GM19351 (cell line): ENCODE measurements at regions not wholly inside any gene's neighbourhood (a gene's known extent, or its start where the extent isn't known, plus 50 kb on each side); places are given as distances from the start of the nearest gene placed in this dataset.
A peak's percentile ranks its signal among the peaks of the same experiment; 100 is the strongest.
"Not testable (repeated sequence)": the region's sequence is repeated elsewhere in the genome, so short reads cannot be mapped to it uniquely, and the experiment has no call there.

Source experiments
- ATAC-seq: cut with Tn5 transposase; IDR thresholded peaks from one replicate; pipeline ENCODE4 v1.9.1; 2021; ENCODE audit warnings: mild to moderate bottlenecking, moderate library complexity; ENCODE audit not compliant: unreplicated experiment

GRCh38 chr5:116953251-116953930 is 378.8 kb upstream of the SEMA6A start:
- ATAC-seq, result no peak

DNA sequence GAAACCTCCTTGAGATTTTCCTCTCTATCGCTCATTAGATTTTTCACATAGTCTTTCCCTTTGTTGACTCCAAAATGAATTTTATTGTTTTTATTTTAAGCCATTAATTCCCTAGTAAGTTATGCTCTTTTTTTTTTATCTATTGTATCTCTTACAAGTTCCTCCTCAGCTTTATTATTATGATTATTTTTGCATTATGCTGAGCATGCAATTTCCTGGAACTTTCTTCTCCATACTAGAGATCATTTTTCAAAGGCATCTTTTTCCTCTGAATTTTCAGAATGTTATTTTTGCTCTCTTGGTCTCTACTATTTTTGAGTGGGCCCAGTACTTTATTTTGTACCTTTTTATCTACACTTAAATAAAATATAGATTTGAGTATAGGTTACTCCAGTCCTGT is 376.6 kb upstream of the SEMA6A start:
- ATAC-seq, result no peak

GRCh38 chr5:116947691-116948528 is 373.3 kb upstream of the SEMA6A start:
- peak; percentile 100 for ATAC-seq

DNA sequence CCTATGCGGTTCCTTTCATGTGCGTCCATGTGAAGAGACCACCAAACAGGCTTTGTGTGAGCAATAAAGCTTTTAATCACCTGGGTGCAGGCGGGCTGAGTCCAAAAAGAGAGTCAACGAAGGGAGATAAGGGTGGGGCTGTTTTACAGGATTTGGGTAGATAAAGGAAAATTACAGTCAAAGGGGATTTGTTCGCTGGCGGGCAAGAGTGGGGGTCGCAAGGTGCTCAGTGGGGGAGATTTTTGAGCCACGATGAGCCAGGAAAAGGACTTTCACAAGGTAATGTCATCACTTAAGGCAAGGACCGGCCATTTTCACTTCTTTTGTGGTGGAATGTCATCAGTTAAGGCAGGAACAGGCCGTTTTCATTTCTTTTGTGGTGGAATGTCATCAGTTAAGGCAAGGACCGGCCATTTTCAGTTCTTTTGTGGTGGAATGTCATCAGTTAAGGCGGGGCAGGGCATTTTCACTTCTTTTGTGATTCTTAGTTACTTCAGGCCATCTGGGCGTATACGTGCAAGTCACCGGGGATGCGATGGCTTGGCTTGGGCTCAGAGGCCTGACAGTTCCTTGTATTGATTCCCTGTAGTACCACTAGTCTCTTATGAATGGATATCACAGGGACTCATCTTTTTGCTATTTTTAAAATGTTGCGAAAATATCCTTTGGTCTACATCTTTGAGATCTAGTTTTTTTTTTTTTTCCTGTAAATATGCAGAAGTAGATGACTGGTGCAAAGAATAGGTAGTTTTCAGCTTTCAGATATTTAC is 371.2 kb upstream of the SEMA6A start:
- not testable (repeated sequence) for ATAC-seq

GRCh38 chr5:116944183-116944582 is 369.6 kb upstream of the SEMA6A start:
- no peak for ATAC-seq

DNA sequence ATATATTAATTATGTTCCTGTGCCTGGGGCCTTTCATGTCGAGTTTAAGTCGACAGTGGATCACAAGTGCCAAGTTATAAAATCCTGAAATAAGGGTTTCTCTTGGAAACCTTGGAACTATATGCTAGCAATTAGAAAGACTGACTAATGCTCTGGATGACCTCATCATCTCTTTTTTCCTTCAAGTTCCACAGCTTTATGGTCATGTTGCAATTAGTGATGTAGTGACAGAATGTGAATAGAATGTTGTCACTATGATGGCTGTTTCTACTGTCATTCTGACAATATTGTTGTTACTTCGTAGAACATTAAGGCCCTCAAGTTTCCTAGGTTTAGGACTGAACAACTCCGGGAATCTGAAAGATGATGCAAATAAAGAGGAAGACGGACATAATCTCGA is 368.0 kb upstream of the SEMA6A start:
- ATAC-seq, result no peak

DNA sequence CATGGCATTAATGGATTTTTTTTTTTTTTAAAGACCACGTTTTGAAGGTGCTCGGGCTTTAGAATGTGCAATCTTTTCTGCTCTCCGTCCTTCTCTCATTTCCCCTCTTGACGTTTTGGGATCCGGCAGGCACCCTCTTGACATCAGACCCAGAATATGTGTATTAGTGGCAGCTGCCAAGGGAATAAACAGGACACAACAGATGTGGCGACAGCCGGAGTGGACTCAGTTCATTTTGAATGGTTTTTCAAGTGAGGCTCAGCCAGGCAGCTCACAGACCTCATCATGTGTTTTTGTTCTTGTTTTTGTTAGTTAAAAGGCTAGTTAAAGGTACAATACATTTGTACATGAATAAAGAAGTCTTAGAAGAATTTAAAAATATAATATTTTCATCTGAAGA is 365.0 kb upstream of the SEMA6A start:
- no peak for ATAC-seq

DNA sequence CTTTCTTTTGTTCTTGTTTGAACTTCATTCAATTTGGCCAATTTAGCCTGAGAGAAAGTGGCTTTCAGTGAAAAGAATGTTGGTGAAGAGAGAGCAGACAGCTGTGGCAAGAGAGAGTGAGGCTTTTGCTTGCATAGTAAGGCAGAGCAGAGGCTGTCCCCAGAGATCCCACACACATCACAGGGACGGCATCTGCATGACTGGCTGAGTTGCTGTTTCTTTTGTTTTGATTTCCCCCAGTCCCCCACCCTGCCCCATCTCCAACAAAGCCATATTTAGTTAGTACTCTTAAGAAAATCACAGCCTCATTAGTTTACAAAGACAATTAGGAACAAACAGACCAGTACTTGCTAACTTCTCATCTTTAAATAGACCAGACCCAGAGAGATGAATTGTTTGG is 363.9 kb upstream of the SEMA6A start:
- no peak for ATAC-seq

DNA sequence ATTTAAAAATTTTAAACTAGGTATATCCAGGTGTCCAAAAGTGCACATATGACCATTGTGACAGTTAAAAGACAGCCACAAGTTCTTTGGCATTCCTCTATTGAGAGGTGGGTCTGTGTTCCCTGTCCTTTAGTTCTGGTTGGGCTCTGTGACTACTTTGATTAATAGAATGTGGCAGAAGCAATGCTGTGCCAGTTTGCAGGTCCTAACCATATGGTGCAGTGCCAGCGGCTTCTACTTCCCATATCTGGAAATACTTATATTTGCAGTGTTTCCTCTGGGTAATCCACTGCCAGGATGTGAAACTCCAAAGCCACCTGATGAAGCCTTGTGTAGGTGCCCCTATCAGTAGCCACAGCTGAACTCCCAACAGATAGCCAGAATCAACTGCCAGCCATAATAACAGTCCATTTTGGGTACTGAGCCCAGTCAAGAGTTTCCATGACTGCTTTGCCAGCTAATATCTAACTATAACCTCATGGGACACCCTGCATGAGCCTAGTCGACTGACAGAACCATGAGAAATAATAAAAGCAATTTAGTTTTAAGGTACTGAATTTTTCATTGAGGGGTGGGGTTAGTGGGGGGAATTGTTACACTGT is 361.0 kb upstream of the SEMA6A start:
- ATAC-seq, result no peak

GRCh38 chr5:116930616-116931015 is 356.0 kb upstream of the SEMA6A start:
- no peak for ATAC-seq

GRCh38 chr5:116923344-116923743 is 348.7 kb upstream of the SEMA6A start:
- no peak for ATAC-seq

GRCh38 chr5:116922532-116922931 is 347.9 kb upstream of the SEMA6A start:
- ATAC-seq, result peak; percentile 97

GRCh38 chr5:116914869-116915504 is 340.4 kb upstream of the SEMA6A start:
- ATAC-seq, result no peak

- ATAC-seq, result no peak
Observed at GRCh38 chr5:116912221-116912620, 337.6 kb upstream of the SEMA6A start.

- ATAC-seq, result no peak
Observed at GRCh38 chr5:116911074-116911473, 336.5 kb upstream of the SEMA6A start.

GRCh38 chr5:116908537-116908936 is 333.9 kb upstream of the SEMA6A start:
- ATAC-seq, result peak; percentile 79

DNA sequence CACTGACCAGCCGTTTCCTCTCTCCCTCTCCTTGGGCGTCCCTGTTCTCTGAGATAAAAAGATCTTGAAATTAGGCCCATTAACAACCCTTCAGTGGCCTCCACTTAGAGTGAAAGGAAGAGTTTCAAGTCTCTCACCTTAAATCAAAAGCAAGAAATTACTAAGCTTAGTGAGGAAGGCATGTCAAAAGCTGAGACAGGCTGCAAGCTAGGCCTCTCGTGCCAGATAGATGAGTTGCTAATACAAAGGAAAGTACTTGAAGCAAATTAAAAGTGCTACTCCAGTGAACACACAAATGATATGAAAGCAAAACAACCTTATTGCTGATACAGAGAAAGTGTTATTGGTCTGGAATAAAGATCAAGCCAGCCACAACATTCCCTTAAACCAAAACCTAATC is 331.3 kb upstream of the SEMA6A start:
- ATAC-seq, result peak; percentile 47

GRCh38 chr5:116900793-116901192 is 326.2 kb upstream of the SEMA6A start:
- no peak for ATAC-seq

GRCh38 chr5:116898917-116899316 is 324.3 kb upstream of the SEMA6A start:
- peak; percentile 72 for ATAC-seq

DNA sequence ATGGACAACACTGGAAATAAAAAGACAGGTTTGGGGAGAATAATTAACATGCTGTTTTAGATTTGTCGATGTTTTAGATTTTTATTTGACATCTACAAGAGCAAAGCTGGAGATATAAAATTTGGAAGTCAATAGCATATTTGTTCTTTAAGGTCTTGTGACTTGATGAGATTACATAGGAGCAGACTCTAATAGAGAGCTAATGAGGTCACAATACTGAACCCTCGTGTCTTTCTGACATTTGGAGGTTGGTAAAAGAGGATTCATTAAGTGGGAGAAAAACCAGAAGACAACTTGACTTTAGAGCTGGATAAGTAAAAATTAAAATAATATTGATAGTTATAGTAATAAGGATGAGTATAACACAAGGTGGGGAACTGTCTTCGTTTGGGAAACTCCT is 322.7 kb upstream of the SEMA6A start:
- ATAC-seq, result no peak

- ATAC-seq, result no peak
Observed at GRCh38 chr5:116896001-116896400, 321.4 kb upstream of the SEMA6A start.
